SK-N-MC (cell line): ENCODE measurements at regions not wholly inside any gene's neighbourhood (a gene's known extent, or its start where the extent isn't known, plus 50 kb on each side); places are given as distances from the start of the nearest gene placed in this dataset.

Experiments
- EZH2 ChIP-seq: fragments of 200-600 bp; sonication (generic); IDR thresholded peaks from one replicate; pipeline ENCODE4 v1.6.1; 2017; ENCODE audit warnings: antibody characterized with exemption
- FOXP2 ChIP-seq: optimal IDR thresholded peaks from 2 replicates; pipeline ENCODE3; 2011; ENCODE audit warnings: mild to moderate bottlenecking, moderate library complexity; ENCODE audit not compliant: insufficient read depth; ENCODE audit errors: extremely low read length, control extremely low read depth
- POLR2AphosphoS5 ChIP-seq: IDR thresholded peaks from 2 replicates; pipeline ENCODE4 v1.6.1; 2012; ENCODE audit warnings: mild to moderate bottlenecking, low read depth, low read length, borderline replicate concordance

DNA sequence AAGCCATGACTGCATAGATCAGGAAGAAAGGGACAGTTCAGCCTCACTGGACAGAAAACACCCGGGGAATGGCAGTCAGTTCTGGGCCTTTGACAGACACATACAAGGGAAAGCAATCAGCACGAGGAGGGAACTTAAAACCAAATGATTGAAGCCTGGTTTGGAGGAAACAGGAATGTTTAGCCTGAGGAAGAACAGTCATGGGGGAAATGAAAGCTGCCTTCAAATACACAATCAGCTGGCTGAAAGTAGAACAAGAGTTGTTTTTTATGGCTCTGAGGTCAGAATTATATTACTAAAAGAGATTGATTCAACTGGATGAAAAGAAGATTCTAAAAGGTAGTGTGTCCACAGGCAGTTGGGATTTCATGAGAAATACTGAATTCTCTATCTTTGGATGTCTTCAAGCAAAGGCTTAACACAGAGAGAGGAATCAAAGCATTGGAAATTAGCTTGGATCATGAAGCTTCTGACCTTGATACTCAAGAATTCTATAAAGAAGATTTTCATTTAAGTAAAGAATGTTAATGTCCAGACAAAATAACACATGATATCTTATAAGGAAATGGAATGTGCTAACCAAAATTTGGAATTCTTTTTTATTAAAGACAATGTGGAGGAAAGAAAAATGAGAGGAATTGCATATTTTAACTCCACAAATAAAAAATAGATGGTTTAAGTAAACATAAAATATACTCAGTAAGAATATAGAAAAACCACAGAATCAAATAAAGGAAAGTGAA lies 216.6 kb downstream of the IBTK start:
- TF ChIP-seq POLR2AphosphoS5 (no peak), FOXP2 (no peak), EZH2 (no peak)
